GM13976 (cell line): ENCODE measurements at regions not wholly inside any gene's neighbourhood (a gene's known extent, or its start where the extent isn't known, plus 50 kb on each side); places are given as distances from the start of the nearest gene placed in this dataset.

Experiments used
- DNase-seq: peaks from one replicate; pipeline ENCODE4 v3.0.0; 2012; ENCODE audit warnings: low spot score
- CTCF ChIP-seq: IDR thresholded peaks from 2 replicates; pipeline ENCODE4 v1.5.1; 2012; ENCODE audit warnings: borderline replicate concordance, mild to moderate bottlenecking; ENCODE audit not compliant: insufficient read depth; ENCODE audit errors: extremely low read depth, missing control alignments, control extremely low read depth
- in situ Hi-C: fragments of 300-500 bp; cut with MboI; formaldehyde crosslinking; loops from one replicate; pipeline ENCODE4 v1.12.0; 2022; ENCODE audit warnings: low sequenced_read_pairs, mixed read lengths, inconsistent platforms; ENCODE audit not compliant: unreplicated experiment

GRCh38 chr11:123264431-123264780 lies 69.4 kb upstream of the CLMP start:
- DNase-seq: peak; percentile 38
- in situ Hi-C loops: no loop called here
- TF ChIP-seq CTCF: no peak

- peak; percentile 86 for TF ChIP-seq CTCF
- DNase-seq: peak; percentile 76
- in situ Hi-C loops: no loop called here
Observed at GRCh38 chr11:123261345-123262106, 66.5 kb upstream of the CLMP start.

- TF ChIP-seq CTCF: no peak
- in situ Hi-C loops: no loop called here
- DNase-seq: no peak
Observed at GRCh38 chr11:123260511-123261211, 65.6 kb upstream of the CLMP start.

- TF ChIP-seq CTCF: no peak
- DNase-seq: no peak
- in situ Hi-C loops: no loop called here
Observed at GRCh38 chr11:123258877-123259276, 63.8 kb upstream of the CLMP start.

- no peak for TF ChIP-seq CTCF
- DNase-seq: no peak
- in situ Hi-C loops: no loop called here
Observed at GRCh38 chr11:123257370-123257769, 62.3 kb upstream of the CLMP start.

GRCh38 chr11:123255909-123256308 lies 60.9 kb upstream of the CLMP start:
- no peak for TF ChIP-seq CTCF
- DNase-seq: no peak
- in situ Hi-C loops: no loop called here

GRCh38 chr11:123254357-123254756 lies 59.3 kb upstream of the CLMP start:
- in situ Hi-C loops: no loop called here
- TF ChIP-seq CTCF: no peak
- no peak for DNase-seq
